ENCODE measurements at regions not wholly inside any gene's neighbourhood (a gene's known extent, or its start where the extent isn't known, plus 50 kb on each side); places are given as distances from the start of the nearest gene placed in this dataset.

- ATAC-seq = no peak
- TF ChIP-seq ZFP30 (CRISPR knock-in tag; IDR thresholded peaks at IDR 0.05) (no peak), GLIS3 (CRISPR knock-in tag; IDR thresholded peaks at IDR 0.05) (no peak), ZNF565 (CRISPR knock-in tag; conservative IDR thresholded peaks at IDR 0.05; ENCODE audit: low read depth) (no peak), ARNTL (CRISPR knock-in tag; IDR thresholded peaks at IDR 0.05; ENCODE audit: borderline replicate concordance, low read depth) (no peak), SNAI2 (CRISPR knock-in tag; IDR thresholded peaks at IDR 0.05) (no peak), TSHZ2 (CRISPR knock-in tag; IDR thresholded peaks at IDR 0.05) (no peak)
Measured at GRCh38 chr10:64374346-64374745, 853.1 kb downstream of the REEP3 start.

DNA sequence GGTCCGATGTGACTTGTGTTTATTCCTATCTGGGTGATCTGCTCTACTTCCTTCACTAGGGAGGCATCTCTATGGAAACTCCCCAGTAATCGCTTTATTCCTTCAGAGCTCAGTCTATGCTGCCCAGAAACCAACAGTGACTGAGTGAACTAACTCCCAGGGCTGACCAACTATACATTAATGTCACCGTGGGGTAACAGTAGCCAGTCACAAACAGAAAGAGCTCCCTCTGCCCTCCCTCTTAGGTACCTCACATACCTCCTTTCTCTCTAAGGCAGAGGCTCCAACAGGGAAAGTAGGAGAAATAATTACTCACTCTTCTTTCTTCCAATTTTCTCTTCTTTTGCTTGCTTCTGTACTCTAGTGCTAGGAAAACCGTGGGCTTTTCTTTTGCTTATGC lies 855.0 kb downstream of the REEP3 start:
- ATAC-seq = no peak
- TF ChIP-seq TCF4 (CRISPR knock-in tag; IDR thresholded peaks at IDR 0.05; ENCODE audit: borderline replicate concordance) (no peak), TSHZ2 (CRISPR knock-in tag; IDR thresholded peaks at IDR 0.05) (no peak), ZNF565 (CRISPR knock-in tag; conservative IDR thresholded peaks at IDR 0.05; ENCODE audit: low read depth) (no peak), OSR1 (CRISPR knock-in tag; IDR thresholded peaks at IDR 0.05) (no peak), ZFP3 (CRISPR knock-in tag; IDR thresholded peaks at IDR 0.05) (no peak)

DNA sequence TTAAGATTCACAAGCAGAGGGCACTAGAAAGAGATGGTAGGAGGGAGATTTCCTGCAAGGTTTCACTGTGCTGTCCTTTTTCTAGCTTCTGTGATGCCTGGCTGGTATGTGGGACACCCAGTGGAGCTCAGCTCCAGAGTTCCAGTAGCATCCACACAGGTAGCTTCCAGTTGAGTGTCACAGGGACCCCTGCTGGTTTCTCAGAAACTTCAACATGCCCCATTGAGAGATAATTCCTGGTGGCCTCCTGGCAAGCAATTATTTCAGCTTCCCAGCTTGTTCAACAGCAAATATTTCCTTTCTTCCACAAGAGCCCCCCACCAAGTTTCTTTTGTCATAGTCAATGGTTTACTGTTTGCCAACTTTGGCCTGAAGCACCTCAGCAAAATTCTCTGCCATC lies 858.7 kb downstream of the REEP3 start:
- TF ChIP-seq ARNTL (CRISPR knock-in tag; IDR thresholded peaks at IDR 0.05; ENCODE audit: borderline replicate concordance, low read depth) = no peak
- no peak for TF ChIP-seq TOX (CRISPR knock-in tag; IDR thresholded peaks at IDR 0.05; ENCODE audit: borderline replicate concordance)
- no peak for TF ChIP-seq CSRNP3 (CRISPR knock-in tag; IDR thresholded peaks at IDR 0.05)
- ATAC-seq = no peak

- no peak for TF ChIP-seq TSHZ2 (CRISPR knock-in tag; IDR thresholded peaks at IDR 0.05)
- TF ChIP-seq ZFP30 (CRISPR knock-in tag; IDR thresholded peaks at IDR 0.05) = no peak
- no peak for TF ChIP-seq OSR1 (CRISPR knock-in tag; IDR thresholded peaks at IDR 0.05)
- TF ChIP-seq TCF4 (CRISPR knock-in tag; IDR thresholded peaks at IDR 0.05; ENCODE audit: borderline replicate concordance) = no peak
- no peak for TF ChIP-seq TOX (CRISPR knock-in tag; IDR thresholded peaks at IDR 0.05; ENCODE audit: borderline replicate concordance)
- no peak for TF ChIP-seq BACH2 (CRISPR knock-in tag; IDR thresholded peaks at IDR 0.05; ENCODE audit: borderline replicate concordance)
- TF ChIP-seq PPARA (CRISPR knock-in tag; IDR thresholded peaks at IDR 0.05; ENCODE audit: borderline replicate concordance) = no peak
- no peak for TF ChIP-seq CREB5 (CRISPR knock-in tag; IDR thresholded peaks at IDR 0.05; ENCODE audit: low read depth)
- no peak for ATAC-seq
Measured at GRCh38 chr10:64385355-64385754, 864.2 kb downstream of the REEP3 start.
